ACC112 (cell line): ENCODE measurements at regions not wholly inside any gene's neighbourhood (a gene's known extent, or its start where the extent isn't known, plus 50 kb on each side); places are given as distances from the start of the nearest gene placed in this dataset.
A peak's percentile ranks its signal among the peaks of the same experiment; 100 is the strongest.

ENCODE experiments used
- H2AFZ ChIP-seq: fragments of 200-600 bp; sonication (generic); one replicate; pipeline ENCODE4 v1.6.0; 2017; ENCODE audit warnings: antibody characterized with exemption, low read length; ENCODE audit not compliant: unreplicated experiment
- H3K27ac ChIP-seq: fragments of 200-600 bp; sonication (generic); 2 replicates; pipeline ENCODE4 v1.5.1; 2014; ENCODE audit warnings: low read depth, mild to moderate bottlenecking, antibody characterized with exemption, low read length, moderate library complexity
- H3K27me3 ChIP-seq: fragments of 200-600 bp; sonication (generic); 2 replicates; pipeline ENCODE4 v1.6.1; 2014; ENCODE audit warnings: mild to moderate bottlenecking, antibody characterized with exemption, low read length, moderate library complexity, mixed read lengths; ENCODE audit not compliant: insufficient read depth
- H3K36me3 ChIP-seq: fragments of 200-600 bp; sonication (generic); 2 replicates; pipeline ENCODE4 v1.6.1; 2016; ENCODE audit warnings: mild to moderate bottlenecking, antibody characterized with exemption, low read length, moderate library complexity, mixed read lengths; ENCODE audit not compliant: insufficient read depth
- H3K4me1 ChIP-seq: fragments of 200-600 bp; sonication (generic); one replicate; pipeline ENCODE4 v1.6.1; 2016; ENCODE audit warnings: low read length, mixed read lengths; ENCODE audit not compliant: insufficient read depth, unreplicated experiment, control insufficient read depth
- H3K4me3 ChIP-seq: fragments of 200-600 bp; sonication (generic); 2 replicates; pipeline ENCODE4 v1.5.1; 2014; ENCODE audit warnings: mild to moderate bottlenecking, low read depth, low read length
- H3K79me2 ChIP-seq: fragments of 200-600 bp; sonication (generic); one replicate; pipeline ENCODE4 v1.6.0; 2016; ENCODE audit warnings: low read length; ENCODE audit not compliant: control insufficient read depth, unreplicated experiment, insufficient read depth

- H3K36me3 ChIP-seq, result no peaks in the 10 kb centered on the region
- H3K27me3 ChIP-seq, result no peaks in the 10 kb centered on the region
- no peaks in the 10 kb centered on the region for H3K79me2 ChIP-seq
- H3K4me3 ChIP-seq, result no peak overlapping the region
- H2AFZ ChIP-seq, result no peak overlapping the region
- peaks cover 4% of the 10 kb centered on the region for H3K4me1 ChIP-seq
- peak overlapping the region; percentile 84 for H3K27ac ChIP-seq
These were observed 244.5 kb upstream of the SPANXN1 start for GRCh38 chrX:145002771-145003170.

GRCh38 chrX:145003443-145003842, 243.9 kb upstream of the SPANXN1 start:
- Histone ChIP-seq H3K27me3 (no peaks in the 10 kb centered on the region), H3K36me3 (no peaks in the 10 kb centered on the region), H3K79me2 (no peaks in the 10 kb centered on the region), H3K27ac (peak overlapping the region; percentile 84), H2AFZ (no peak overlapping the region), H3K4me1 (peaks cover 8% of the 10 kb centered on the region), H3K4me3 (no peak overlapping the region)

- Histone ChIP-seq H3K4me3 (no peak overlapping the region), H3K27me3 (no peaks in the 10 kb centered on the region), H3K27ac (no peak overlapping the region), H3K4me1 (no peaks in the 10 kb centered on the region), H2AFZ (no peak overlapping the region), H3K36me3 (no peaks in the 10 kb centered on the region), H3K79me2 (no peaks in the 10 kb centered on the region)
These were observed 205.8 kb upstream of the SPANXN1 start for GRCh38 chrX:145041486-145041885.

- no peaks in the 10 kb centered on the region for H3K36me3 ChIP-seq
- H2AFZ ChIP-seq, result no peak overlapping the region
- H3K4me1 ChIP-seq, result no peaks in the 10 kb centered on the region
- no peaks in the 10 kb centered on the region for H3K27me3 ChIP-seq
- H3K79me2 ChIP-seq, result no peaks in the 10 kb centered on the region
- H3K27ac ChIP-seq, result no peak overlapping the region
- no peak overlapping the region for H3K4me3 ChIP-seq
These were observed 178.9 kb upstream of the SPANXN1 start for GRCh38 chrX:145068450-145068849.

GRCh38 chrX:145099204-145099603, 148.1 kb upstream of the SPANXN1 start:
- no peaks in the 10 kb centered on the region for H3K27me3 ChIP-seq
- no peak overlapping the region for H2AFZ ChIP-seq
- H3K79me2 ChIP-seq, result no peaks in the 10 kb centered on the region
- no peaks in the 10 kb centered on the region for H3K36me3 ChIP-seq
- no peak overlapping the region for H3K4me3 ChIP-seq
- no peaks in the 10 kb centered on the region for H3K4me1 ChIP-seq
- H3K27ac ChIP-seq, result no peak overlapping the region
